ENCODE measurements at regions not wholly inside any gene's neighbourhood (a gene's known extent, or its start where the extent isn't known, plus 50 kb on each side); places are given as distances from the start of the nearest gene placed in this dataset.

DNA sequence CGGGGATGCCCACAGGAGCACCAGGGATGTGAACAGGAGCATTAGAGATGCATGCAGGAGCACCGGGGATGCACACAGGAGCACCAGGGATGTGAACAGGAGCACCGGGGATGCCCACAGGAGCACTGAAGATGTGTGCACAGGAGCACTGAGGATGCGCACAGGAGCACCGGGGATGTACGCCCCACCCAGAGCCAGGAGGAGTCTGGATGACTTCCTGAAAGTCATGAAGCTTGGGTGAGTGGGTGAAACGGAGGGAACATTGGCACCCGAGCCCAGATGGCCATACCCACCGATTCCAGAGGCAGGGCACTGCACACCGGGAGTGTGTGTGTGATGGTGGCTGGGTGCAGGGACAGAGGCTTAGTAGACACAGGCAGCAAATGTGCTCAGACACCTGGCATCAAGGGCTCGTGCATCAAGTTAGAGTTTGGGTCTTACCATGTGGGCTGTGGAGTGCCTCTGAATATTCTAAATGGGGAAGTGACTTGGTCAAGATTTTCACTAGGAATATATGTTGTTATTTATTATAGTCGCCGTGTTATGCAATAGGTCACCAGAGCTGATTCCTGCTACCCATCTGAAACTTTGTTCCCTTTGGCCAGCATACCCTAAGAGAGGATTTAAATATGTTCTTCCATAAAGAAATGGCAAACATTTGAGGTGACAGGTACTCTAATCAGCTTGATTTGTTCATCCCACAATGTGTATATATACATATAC, 365.8 kb upstream of the MYT1L start:
- no peaks in the 10 kb centered on the region for H3K9me3 ChIP-seq (ENCODE audit: control insufficient read depth, low read length)
- H3K9ac ChIP-seq (ENCODE audit: extremely low read depth, low read length, poor library complexity, severe bottlenecking): no peak overlapping the region
- H3K27ac ChIP-seq (ENCODE audit: low read depth, low read length): no peak overlapping the region
- H3K36me3 Mint-ChIP-seq (ENCODE audit: low read depth): no peaks in the 10 kb centered on the region
- peaks cover 4% of the 10 kb centered on the region for H3K27me3 Mint-ChIP-seq (ENCODE audit: insufficient read depth)
- no peak overlapping the region for H3K27ac Mint-ChIP-seq
- H3K9me3 Mint-ChIP-seq: no peaks in the 10 kb centered on the region
- H3K4me3 Mint-ChIP-seq: no peak overlapping the region
- TF ChIP-seq, protein P1, sequence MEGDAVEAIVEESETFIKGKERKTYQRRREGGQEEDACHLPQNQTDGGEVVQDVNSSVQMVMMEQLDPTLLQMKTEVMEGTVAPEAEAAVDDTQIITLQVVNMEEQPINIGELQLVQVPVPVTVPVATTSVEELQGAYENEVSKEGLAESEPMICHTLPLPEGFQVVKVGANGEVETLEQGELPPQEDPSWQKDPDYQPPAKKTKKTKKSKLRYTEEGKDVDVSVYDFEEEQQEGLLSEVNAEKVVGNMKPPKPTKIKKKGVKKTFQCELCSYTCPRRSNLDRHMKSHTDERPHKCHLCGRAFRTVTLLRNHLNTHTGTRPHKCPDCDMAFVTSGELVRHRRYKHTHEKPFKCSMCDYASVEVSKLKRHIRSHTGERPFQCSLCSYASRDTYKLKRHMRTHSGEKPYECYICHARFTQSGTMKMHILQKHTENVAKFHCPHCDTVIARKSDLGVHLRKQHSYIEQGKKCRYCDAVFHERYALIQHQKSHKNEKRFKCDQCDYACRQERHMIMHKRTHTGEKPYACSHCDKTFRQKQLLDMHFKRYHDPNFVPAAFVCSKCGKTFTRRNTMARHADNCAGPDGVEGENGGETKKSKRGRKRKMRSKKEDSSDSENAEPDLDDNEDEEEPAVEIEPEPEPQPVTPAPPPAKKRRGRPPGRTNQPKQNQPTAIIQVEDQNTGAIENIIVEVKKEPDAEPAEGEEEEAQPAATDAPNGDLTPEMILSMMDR (conservative IDR thresholded peaks at IDR 0.05): no peak
- no peak overlapping the region for H3K4me3 ChIP-seq (ENCODE audit: low read length)
- WGBS, 2 experiments (ENCODE audit: insufficient coverage in 1 of 2, insufficient read length in 1 of 2): 91 to 92% methylated on average over 11 to 13 of the region's 13 CpGs
- H3K4me1 ChIP-seq (ENCODE audit: control insufficient read depth, insufficient read depth, low read length): no peaks in the 10 kb centered on the region
- no peak for DNase-seq
- no peaks in the 10 kb centered on the region for H3K27me3 ChIP-seq (ENCODE audit: control insufficient read depth, insufficient read depth, low read length, poor library complexity, severe bottlenecking)
- peaks cover 24% of the 10 kb centered on the region for H3K4me1 Mint-ChIP-seq
- H3K36me3 ChIP-seq (ENCODE audit: control insufficient read depth, insufficient read depth, low read length): no peaks in the 10 kb centered on the region

DNA sequence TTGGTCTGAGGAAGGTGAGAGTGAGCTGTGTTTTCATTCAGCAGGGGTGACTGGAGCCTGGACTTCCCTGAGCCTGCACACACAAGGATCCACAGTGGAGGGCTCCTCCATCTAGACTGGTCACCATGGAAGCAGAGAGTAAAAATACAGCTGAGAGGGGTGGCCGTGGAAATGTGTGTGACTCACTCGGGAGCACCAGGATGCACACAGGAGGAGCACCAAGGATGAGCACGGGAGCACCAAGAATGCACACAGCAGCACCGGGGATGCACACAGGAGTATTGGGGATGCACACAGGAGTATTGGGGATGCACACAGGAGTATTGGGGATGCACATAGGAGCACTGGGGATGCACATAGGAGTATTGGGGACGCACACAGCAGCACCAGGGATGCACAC, 365.2 kb upstream of the MYT1L start:
- H3K36me3 ChIP-seq (ENCODE audit: control insufficient read depth, insufficient read depth, low read length): no peaks in the 10 kb centered on the region

DNA sequence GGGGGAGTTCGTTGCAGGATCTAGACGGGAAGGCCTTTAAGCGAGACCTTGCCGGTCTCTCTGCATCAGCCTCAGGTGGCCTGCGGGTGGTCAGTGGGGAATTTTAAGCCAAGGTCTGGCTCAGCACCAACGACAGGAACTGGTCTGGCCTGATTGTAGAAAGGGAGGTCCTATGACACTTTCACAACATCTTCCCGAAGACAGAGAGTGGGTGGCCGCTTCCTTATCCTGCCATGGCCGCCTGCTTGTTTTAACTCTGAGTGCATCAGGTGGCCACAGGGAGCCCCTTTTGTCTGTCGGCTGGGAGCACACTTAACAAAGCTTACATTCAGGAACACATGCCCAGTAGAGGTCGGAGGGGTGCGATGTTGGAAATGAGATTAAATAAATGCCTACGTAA, 363.7 kb upstream of the MYT1L start:
- H3K27me3 ChIP-seq (ENCODE audit: control insufficient read depth, insufficient read depth, low read length, poor library complexity, severe bottlenecking): no peaks in the 10 kb centered on the region
- peaks cover 4% of the 10 kb centered on the region for H3K27me3 Mint-ChIP-seq (ENCODE audit: insufficient read depth)
- no peak overlapping the region for H3K4me3 ChIP-seq (ENCODE audit: low read length)
- H3K4me1 Mint-ChIP-seq: peaks cover 14% of the 10 kb centered on the region
- H3K9me3 ChIP-seq (ENCODE audit: control insufficient read depth, low read length): no peaks in the 10 kb centered on the region
- no peaks in the 10 kb centered on the region for H3K36me3 Mint-ChIP-seq (ENCODE audit: low read depth)
- H3K27ac Mint-ChIP-seq: no peak overlapping the region
- no peak overlapping the region for H3K4me3 Mint-ChIP-seq
- no peak for DNase-seq
- H3K27ac ChIP-seq (ENCODE audit: low read depth, low read length): no peak overlapping the region
- H3K4me1 ChIP-seq (ENCODE audit: control insufficient read depth, insufficient read depth, low read length): no peaks in the 10 kb centered on the region
- WGBS, 2 experiments (ENCODE audit: insufficient coverage in 1 of 2, insufficient read length in 1 of 2): 89 to 90% methylated on average over 9 to 13 of the region's 13 CpGs
- H3K36me3 ChIP-seq (ENCODE audit: control insufficient read depth, insufficient read depth, low read length): no peaks in the 10 kb centered on the region
- H3K9me3 Mint-ChIP-seq: no peaks in the 10 kb centered on the region
- TF ChIP-seq, protein P1 (conservative IDR thresholded peaks at IDR 0.05): no peak
- no peak overlapping the region for H3K9ac ChIP-seq (ENCODE audit: extremely low read depth, low read length, poor library complexity, severe bottlenecking)

More for the DNA sequence above, 365.2 kb upstream of the MYT1L start:
- H3K9me3 ChIP-seq (ENCODE audit: control insufficient read depth, low read length): no peaks in the 10 kb centered on the region
- no peaks in the 10 kb centered on the region for H3K9me3 Mint-ChIP-seq
- H3K27ac ChIP-seq (ENCODE audit: low read depth, low read length): no peak overlapping the region
- H3K27me3 Mint-ChIP-seq (ENCODE audit: insufficient read depth): peaks cover 4% of the 10 kb centered on the region
- TF ChIP-seq, protein P1 (conservative IDR thresholded peaks at IDR 0.05): no peak
- no peak overlapping the region for H3K4me3 ChIP-seq (ENCODE audit: low read length)
- DNase-seq: no peak
- peaks cover 24% of the 10 kb centered on the region for H3K4me1 Mint-ChIP-seq
- no peak overlapping the region for H3K4me3 Mint-ChIP-seq
- H3K27ac Mint-ChIP-seq: no peak overlapping the region
- H3K4me1 ChIP-seq (ENCODE audit: control insufficient read depth, insufficient read depth, low read length): no peaks in the 10 kb centered on the region
- no peaks in the 10 kb centered on the region for H3K27me3 ChIP-seq (ENCODE audit: control insufficient read depth, insufficient read depth, low read length, poor library complexity, severe bottlenecking)
- no peak overlapping the region for H3K9ac ChIP-seq (ENCODE audit: extremely low read depth, low read length, poor library complexity, severe bottlenecking)
- WGBS, 2 experiments (ENCODE audit: insufficient coverage in 1 of 2, insufficient read length in 1 of 2): 91% methylated on average over 5 of the region's 5 CpGs
- H3K36me3 Mint-ChIP-seq (ENCODE audit: low read depth): no peaks in the 10 kb centered on the region
